NB4 (cell line): ENCODE measurements at regions not wholly inside any gene's neighbourhood (a gene's known extent, or its start where the extent isn't known, plus 50 kb on each side); places are given as distances from the start of the nearest gene placed in this dataset.

Experiments used
- POLR2A ChIP-seq: IDR thresholded peaks from 2 replicates; pipeline ENCODE4 v1.6.1; 2011; ENCODE audit warnings: mild to moderate bottlenecking; ENCODE audit not compliant: insufficient read length; ENCODE audit errors: extremely low read depth
- TF ChIP-seq, protein P1 (sequence below): IDR thresholded peaks from one replicate; pipeline ENCODE4 v1.5.1; 2012; ENCODE audit warnings: low read depth, low read length

DNA sequence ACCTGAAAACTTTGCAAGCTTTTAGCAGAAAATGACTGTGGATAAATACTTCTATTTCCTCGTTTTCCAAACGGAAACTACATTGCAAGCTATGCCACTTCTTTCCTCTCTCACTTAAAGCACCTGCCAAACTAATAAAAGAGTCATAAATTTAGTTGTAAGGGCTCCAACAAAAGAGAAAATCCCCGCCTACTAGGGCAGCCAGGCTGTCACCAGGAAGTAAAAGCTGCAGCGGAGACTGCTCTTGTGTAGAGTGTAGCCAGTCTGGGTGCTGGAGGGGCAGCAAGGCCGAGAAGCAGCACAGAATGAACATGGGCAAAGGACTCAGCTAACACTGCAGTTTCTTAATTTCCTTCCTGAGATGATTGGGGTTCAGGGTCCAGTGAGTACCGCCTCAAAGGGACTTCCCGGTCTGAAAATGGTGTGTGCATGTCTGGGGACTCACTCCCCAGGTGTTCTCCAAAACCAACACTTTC lies 89.3 kb upstream of the MAML3 start:
- TF ChIP-seq, protein P1, sequence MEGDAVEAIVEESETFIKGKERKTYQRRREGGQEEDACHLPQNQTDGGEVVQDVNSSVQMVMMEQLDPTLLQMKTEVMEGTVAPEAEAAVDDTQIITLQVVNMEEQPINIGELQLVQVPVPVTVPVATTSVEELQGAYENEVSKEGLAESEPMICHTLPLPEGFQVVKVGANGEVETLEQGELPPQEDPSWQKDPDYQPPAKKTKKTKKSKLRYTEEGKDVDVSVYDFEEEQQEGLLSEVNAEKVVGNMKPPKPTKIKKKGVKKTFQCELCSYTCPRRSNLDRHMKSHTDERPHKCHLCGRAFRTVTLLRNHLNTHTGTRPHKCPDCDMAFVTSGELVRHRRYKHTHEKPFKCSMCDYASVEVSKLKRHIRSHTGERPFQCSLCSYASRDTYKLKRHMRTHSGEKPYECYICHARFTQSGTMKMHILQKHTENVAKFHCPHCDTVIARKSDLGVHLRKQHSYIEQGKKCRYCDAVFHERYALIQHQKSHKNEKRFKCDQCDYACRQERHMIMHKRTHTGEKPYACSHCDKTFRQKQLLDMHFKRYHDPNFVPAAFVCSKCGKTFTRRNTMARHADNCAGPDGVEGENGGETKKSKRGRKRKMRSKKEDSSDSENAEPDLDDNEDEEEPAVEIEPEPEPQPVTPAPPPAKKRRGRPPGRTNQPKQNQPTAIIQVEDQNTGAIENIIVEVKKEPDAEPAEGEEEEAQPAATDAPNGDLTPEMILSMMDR = no peak
- TF ChIP-seq POLR2A = no peak
